ENCODE measurements at regions not wholly inside any gene's neighbourhood (a gene's known extent, or its start where the extent isn't known, plus 50 kb on each side); places are given as distances from the start of the nearest gene placed in this dataset.

DNA sequence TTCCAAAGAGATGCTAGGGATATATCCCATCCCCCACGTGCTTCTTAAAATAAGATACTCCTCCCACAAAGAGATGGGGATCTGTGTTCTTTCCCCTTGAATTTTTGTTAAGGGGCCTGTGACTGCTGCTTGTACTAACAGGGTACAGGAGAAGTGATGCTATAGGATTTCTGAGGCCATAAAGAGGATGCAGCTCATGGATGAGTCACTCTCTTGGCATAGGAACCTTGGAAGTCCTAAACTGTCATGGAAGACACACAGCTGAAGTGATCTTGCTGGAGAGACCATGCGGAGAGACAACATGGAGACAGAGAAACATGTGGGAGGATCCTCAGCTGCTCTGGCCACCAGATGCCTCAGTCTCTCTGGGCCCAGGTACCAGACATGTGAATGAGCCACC, 157.2 kb downstream of the S1PR1 start:
- TF ChIP-seq ELF4 (IDR thresholded peaks at IDR 0.05) = no peak
- TF ChIP-seq, protein P1, sequence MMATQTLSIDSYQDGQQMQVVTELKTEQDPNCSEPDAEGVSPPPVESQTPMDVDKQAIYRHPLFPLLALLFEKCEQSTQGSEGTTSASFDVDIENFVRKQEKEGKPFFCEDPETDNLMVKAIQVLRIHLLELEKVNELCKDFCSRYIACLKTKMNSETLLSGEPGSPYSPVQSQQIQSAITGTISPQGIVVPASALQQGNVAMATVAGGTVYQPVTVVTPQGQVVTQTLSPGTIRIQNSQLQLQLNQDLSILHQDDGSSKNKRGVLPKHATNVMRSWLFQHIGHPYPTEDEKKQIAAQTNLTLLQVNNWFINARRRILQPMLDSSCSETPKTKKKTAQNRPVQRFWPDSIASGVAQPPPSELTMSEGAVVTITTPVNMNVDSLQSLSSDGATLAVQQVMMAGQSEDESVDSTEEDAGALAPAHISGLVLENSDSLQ (IDR thresholded peaks at IDR 0.05) = no peak
- TF ChIP-seq LEF1 (IDR thresholded peaks at IDR 0.05; ENCODE audit: borderline replicate concordance) = no peak
- TF ChIP-seq FOXA1 (IDR thresholded peaks at IDR 0.05) = no peak
- no peak for TF ChIP-seq FOXM1 (IDR thresholded peaks at IDR 0.05; ENCODE audit: borderline replicate concordance)
- no peak for TF ChIP-seq SP1 (IDR thresholded peaks at IDR 0.05)
- TF ChIP-seq FOXK2 (IDR thresholded peaks at IDR 0.05) = no peak
- no peak for TF ChIP-seq L3MBTL2 (conservative IDR thresholded peaks at IDR 0.05)
- no peak for TF ChIP-seq CTBP1 (IDR thresholded peaks at IDR 0.05; ENCODE audit: borderline replicate concordance)
- CTCF ChIA-PET = no interaction called here
- POLR2A ChIA-PET = no interaction called here
- DNase-seq (ENCODE audit: extremely low spot score) = no peak

DNA sequence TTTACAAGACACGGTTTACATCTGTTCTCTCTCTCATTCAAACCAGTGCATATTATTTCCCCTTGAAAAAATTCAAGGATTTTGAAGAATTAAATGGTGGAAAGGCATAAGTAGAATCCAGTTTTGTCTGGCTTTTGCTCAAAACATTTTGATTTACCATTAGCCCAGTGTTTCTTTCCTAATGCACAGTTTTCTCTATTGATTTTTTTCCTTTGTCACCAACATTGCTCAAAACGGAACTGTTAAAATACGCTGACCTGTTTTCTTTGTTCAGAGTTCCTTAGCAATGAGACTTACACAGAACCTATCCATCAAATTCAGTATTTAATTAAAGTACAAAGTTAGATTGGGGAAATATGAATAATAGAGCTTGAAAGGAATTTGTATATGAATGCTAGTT, 162.4 kb downstream of the S1PR1 start:
- TF ChIP-seq CTBP1 (IDR thresholded peaks at IDR 0.05; ENCODE audit: borderline replicate concordance) (no peak), HDGF (IDR thresholded peaks at IDR 0.05; ENCODE audit: borderline replicate concordance) (no peak), LEF1 (IDR thresholded peaks at IDR 0.05; ENCODE audit: borderline replicate concordance) (no peak), TARDBP (IDR thresholded peaks at IDR 0.05) (no peak), SP1 (IDR thresholded peaks at IDR 0.05) (no peak), BHLHE40 (IDR thresholded peaks at IDR 0.05; ENCODE audit: borderline replicate concordance) (no peak), ZNF384 (IDR thresholded peaks at IDR 0.05) (no peak), ARNT (IDR thresholded peaks at IDR 0.05) (no peak), SUZ12 (IDR thresholded peaks at IDR 0.05) (no peak)
- CTCF ChIA-PET = no interaction called here
- POLR2A ChIA-PET = no interaction called here
- no peak for DNase-seq (ENCODE audit: extremely low spot score)

DNA sequence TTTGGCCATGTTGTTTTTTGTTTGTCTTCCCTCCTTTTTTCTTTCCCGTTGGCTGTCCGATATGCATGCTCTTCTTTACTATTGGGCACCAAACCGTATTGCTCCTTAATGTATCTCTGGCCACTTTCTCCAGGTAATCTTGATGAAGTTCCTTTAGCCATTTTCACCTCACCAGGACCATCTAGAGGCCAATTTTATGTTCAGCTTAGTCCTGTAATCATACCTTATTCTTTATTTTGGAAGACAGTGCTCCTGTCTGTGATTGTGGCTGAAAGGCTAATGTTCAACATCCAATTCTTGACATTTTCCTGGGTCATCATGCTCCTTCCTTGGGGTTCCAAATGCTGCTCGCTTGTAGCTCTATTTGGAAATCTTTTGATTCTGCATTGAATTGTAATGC, 169.5 kb downstream of the S1PR1 start:
- POLR2A ChIA-PET = no interaction called here
- no peak for DNase-seq (ENCODE audit: extremely low spot score)
- TF ChIP-seq, protein P1 (IDR thresholded peaks at IDR 0.05) = no peak
- no peak for TF ChIP-seq NFRKB (IDR thresholded peaks at IDR 0.05)
- TF ChIP-seq LEF1 (IDR thresholded peaks at IDR 0.05; ENCODE audit: borderline replicate concordance) = no peak
- CTCF ChIA-PET = no interaction called here

DNA sequence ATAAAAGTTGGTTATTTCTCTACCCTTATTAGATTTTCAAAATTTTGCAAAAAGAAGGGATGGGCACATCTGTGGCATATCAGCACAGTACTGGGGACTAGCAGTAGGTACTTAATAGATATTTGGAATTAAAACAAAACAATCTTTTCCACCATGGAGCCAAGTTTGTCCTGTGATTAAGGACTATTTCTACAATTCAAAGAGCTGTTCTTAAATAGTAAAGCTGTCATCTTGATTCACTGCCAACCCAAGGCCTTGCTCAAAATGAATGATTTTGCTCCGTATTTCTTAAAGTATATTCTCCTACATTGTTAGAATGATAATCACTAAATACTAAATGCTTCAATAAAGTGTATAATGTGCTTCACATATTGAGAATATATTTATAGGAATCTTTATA, 169.9 kb downstream of the S1PR1 start:
- DNase-seq (ENCODE audit: extremely low spot score) = no peak
- CTCF ChIA-PET = no interaction called here
- POLR2A ChIA-PET = no interaction called here
- TF ChIP-seq FOXM1 (IDR thresholded peaks at IDR 0.05; ENCODE audit: borderline replicate concordance) (no peak), ZNF384 (IDR thresholded peaks at IDR 0.05) (no peak), FOXA1 (IDR thresholded peaks at IDR 0.05) (no peak), SUZ12 (IDR thresholded peaks at IDR 0.05) (no peak), CTBP1 (IDR thresholded peaks at IDR 0.05; ENCODE audit: borderline replicate concordance) (no peak), L3MBTL2 (conservative IDR thresholded peaks at IDR 0.05) (no peak), ARNT (IDR thresholded peaks at IDR 0.05) (no peak), FOXK2 (IDR thresholded peaks at IDR 0.05) (no peak), SP1 (IDR thresholded peaks at IDR 0.05) (no peak)
- TF ChIP-seq, protein P1 (IDR thresholded peaks at IDR 0.05) = no peak

DNA sequence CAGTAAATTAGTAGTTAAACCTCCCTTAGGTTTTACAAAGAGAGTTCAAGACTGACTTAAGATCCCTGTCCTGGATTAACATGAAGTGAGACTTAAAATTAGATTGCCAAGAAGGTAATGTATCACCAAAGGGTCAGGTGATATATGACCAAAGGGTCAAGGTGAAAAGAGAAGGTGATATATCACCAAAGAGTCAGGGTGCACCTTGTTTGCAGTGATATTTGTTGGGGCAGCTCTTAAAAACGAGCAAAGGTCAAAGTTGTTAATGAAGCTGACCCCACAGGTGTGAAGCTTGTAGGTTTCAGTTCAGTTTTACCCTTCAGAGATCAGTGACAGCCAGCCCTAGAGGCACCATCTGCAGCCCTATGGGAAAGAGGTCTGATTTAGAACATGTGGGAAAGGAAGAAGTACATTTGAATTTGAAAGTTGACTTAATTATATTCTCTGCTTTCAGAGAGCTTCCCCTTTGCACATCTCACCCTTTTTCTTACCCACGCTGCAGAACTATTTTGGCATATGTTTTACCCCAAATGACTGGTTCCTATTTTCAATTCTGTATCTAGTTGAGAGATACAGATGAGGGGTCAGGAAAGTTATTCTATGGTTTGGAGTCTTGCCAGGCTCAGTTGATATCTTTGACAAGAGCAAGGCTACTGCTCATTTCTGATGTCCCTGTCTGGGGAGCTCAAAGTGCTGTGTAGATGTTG, 170.8 kb downstream of the S1PR1 start:
- CTCF ChIA-PET = no interaction called here
- no peak for TF ChIP-seq FOXK2 (IDR thresholded peaks at IDR 0.05)
- TF ChIP-seq FOXM1 (IDR thresholded peaks at IDR 0.05; ENCODE audit: borderline replicate concordance) = no peak
- no peak for TF ChIP-seq HDGF (IDR thresholded peaks at IDR 0.05; ENCODE audit: borderline replicate concordance)
- no peak for TF ChIP-seq ELF4 (IDR thresholded peaks at IDR 0.05)
- no peak for TF ChIP-seq CTBP1 (IDR thresholded peaks at IDR 0.05; ENCODE audit: borderline replicate concordance)
- POLR2A ChIA-PET = no interaction called here
- no peak for DNase-seq (ENCODE audit: extremely low spot score)

DNA sequence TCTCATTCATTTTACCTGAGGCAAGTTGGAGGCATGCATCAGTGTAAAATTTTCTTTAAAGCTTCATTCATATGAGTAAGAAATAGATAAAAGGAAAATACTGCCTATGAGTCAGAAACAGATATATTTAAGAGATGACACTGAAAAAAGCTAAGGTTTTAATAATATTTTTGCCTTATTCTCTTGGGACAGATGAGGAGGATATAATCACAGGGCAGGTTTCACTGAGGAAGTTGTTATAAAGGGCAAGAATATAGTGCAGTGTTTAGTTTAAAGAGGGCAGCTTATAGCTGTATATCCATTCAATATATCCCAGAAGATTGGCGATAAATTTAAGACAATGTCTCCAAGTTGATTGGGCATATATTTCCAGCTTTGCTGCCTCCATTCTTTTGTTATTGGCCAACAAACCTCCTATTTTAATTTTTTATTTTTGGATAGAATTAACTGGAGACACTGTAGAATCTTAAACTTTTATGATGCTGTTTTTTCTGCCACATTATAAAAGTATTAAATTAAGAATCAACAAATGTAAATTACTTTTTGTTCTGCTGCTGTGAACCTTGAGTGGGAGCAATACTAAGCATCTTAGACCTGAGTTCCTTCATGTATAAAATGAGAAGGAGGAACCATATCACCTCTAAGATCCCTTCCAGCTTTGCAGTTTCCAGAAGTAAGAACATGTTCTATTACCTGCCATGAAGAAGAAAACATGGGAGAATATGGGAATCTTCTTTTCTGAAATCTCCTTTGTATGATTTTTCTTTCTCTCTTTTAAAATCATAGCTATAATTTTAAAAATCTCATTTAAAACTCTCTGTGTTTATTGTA, 171.6 kb downstream of the S1PR1 start:
- CTCF ChIA-PET = no interaction called here

More for the DNA sequence above, 171.6 kb downstream of the S1PR1 start:
- POLR2A ChIA-PET = no interaction called here
- no peak for DNase-seq (ENCODE audit: extremely low spot score)
- TF ChIP-seq ZNF384 (IDR thresholded peaks at IDR 0.05) (no peak), ARNT (IDR thresholded peaks at IDR 0.05) (no peak), ELF4 (IDR thresholded peaks at IDR 0.05) (no peak), TARDBP (IDR thresholded peaks at IDR 0.05) (no peak), NFRKB (IDR thresholded peaks at IDR 0.05) (no peak), HDGF (IDR thresholded peaks at IDR 0.05; ENCODE audit: borderline replicate concordance) (no peak), FOXK2 (IDR thresholded peaks at IDR 0.05) (no peak), BHLHE40 (IDR thresholded peaks at IDR 0.05; ENCODE audit: borderline replicate concordance) (no peak)
- TF ChIP-seq, protein P1 (IDR thresholded peaks at IDR 0.05) = no peak
